H7 (cell line): ENCODE measurements at regions not wholly inside any gene's neighbourhood (a gene's known extent, or its start where the extent isn't known, plus 50 kb on each side); places are given as distances from the start of the nearest gene placed in this dataset.
"Not testable (repeated sequence)": the region's sequence is repeated elsewhere in the genome, so short reads cannot be mapped to it uniquely, and the experiment has no call there.

Experiments
- DNase-seq: peaks from one replicate; pipeline ENCODE4 v3.0.0; 2012
- H3K27me3 ChIP-seq: 2 replicates; pipeline ENCODE4 v1.6.0; 2011; ENCODE audit warnings: mild to moderate bottlenecking, low read length; ENCODE audit not compliant: control insufficient read depth, insufficient read depth
- H3K36me3 ChIP-seq: replicated peaks from 2 replicates; pipeline ENCODE4 v1.5.1; 2011; ENCODE audit warnings: low read length; ENCODE audit not compliant: control insufficient read depth, insufficient read depth
- H3K4me3 ChIP-seq: 2 replicates; pipeline ENCODE4 v1.5.1; 2011; ENCODE audit warnings: low read depth, mild to moderate bottlenecking, control low read depth, low read length, moderate library complexity; ENCODE audit not compliant: insufficient read depth

DNA sequence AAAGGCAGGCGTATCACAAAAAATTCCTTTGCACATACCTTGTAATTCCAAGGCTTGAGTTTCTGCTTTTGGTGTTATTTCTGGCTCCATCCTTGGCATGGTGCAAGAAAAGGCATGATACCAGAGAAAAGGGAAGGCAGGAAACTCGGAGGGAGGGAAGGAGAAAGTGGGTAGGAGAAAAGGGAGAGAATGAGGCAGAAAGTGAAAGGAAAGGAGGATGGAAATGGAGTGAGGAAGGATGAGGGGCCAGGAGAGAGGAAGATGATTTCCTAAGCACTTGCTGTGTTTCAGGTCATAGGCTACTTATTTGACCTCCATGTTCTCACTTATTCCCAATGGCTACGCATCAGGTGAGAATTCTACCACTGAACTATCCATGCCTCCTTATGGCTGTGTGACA is 110.8 kb upstream of the JCAD start:
- no peak for DNase-seq
- Histone ChIP-seq H3K36me3 (no peaks in the 10 kb centered on the region), H3K4me3 (no peak overlapping the region), H3K27me3 (no peaks in the 10 kb centered on the region)

DNA sequence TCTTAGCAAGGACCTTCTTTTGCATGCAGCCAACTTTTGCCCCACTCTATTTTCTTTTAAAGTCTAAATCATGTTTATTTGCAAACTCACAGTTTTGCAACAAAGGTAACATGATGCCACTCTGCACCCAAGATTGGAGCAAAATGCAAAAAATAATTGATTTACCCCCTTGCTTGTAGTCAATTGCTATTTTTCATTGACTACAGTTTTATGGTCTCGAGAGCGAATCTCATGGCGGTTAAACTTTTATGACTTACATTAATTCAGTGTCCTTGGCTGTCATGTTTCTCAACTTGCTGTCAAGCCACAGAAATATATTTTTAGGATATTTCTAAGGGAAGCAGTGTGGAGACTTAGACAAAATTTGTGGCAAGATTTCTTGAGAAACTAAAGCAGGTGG is 110.0 kb upstream of the JCAD start:
- Histone ChIP-seq H3K27me3 (no peaks in the 10 kb centered on the region), H3K36me3 (no peaks in the 10 kb centered on the region), H3K4me3 (no peak overlapping the region)
- DNase-seq: no peak

DNA sequence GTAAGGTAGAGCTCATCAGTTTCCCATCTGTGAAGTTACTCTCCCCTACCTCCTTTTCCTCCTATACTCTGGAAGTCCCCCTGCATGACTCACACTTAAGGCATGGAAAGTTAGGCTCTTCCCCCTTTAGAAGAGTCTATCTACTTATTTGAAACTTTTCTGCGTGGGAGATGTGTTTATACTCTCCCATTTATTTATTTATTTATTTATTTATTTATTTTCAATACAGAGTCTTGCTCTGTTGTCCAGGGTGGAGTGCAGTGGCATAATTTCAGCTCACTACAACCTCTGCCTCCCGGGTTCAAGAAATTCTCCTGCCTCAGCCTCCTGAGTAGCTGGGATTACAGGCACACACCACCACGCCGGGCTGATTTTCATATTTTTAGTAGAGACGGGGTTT is 107.5 kb upstream of the JCAD start:
- DNase-seq: no peak
- H3K36me3 ChIP-seq: no peaks in the 10 kb centered on the region
- H3K4me3 ChIP-seq: no peak overlapping the region
- no peaks in the 10 kb centered on the region for H3K27me3 ChIP-seq

DNA sequence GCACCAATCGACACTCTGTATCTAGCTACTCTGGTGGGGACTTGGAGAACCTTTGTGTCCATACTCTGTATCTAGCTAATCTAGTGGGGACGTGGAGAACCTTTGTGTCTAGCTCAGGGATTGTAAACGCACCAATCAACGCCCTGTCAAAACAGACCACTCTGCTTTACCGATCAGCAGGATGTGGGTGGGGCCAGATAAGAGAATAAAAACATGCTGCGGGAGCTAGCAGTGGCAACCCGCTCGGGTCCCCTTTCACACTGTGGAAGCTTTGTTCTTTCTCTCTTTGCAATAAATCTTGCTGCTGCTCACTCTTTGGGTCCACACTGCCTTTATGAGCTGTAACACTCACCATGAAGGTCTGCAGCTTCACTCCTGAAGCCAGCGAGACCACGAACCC is 104.0 kb upstream of the JCAD start:
- DNase-seq, H3K4me3 ChIP-seq, H3K36me3 ChIP-seq, H3K27me3 ChIP-seq: not testable (repeated sequence)

DNA sequence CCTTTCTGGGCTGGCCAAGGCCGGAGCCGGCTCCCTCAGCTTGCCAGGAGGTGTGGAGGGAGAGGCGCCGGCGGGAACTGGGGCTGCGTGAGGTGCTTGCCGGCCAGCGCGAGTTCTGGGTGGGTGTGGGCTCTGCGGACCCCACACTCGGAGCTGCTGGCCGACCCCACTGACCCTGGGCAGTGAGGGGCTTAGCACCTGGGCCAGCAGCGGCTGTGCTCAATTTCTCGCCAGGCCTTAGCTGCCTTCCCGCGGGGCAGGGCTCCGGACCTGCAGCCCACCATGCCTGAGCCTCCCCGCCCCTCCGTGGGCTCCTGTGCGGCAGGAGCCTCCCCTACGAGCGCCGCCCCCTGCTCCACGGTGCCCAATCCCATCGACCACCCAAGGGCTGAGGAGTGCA is 103.4 kb upstream of the JCAD start:
- not testable (repeated sequence) for H3K36me3 ChIP-seq, H3K4me3 ChIP-seq, H3K27me3 ChIP-seq, DNase-seq

DNA sequence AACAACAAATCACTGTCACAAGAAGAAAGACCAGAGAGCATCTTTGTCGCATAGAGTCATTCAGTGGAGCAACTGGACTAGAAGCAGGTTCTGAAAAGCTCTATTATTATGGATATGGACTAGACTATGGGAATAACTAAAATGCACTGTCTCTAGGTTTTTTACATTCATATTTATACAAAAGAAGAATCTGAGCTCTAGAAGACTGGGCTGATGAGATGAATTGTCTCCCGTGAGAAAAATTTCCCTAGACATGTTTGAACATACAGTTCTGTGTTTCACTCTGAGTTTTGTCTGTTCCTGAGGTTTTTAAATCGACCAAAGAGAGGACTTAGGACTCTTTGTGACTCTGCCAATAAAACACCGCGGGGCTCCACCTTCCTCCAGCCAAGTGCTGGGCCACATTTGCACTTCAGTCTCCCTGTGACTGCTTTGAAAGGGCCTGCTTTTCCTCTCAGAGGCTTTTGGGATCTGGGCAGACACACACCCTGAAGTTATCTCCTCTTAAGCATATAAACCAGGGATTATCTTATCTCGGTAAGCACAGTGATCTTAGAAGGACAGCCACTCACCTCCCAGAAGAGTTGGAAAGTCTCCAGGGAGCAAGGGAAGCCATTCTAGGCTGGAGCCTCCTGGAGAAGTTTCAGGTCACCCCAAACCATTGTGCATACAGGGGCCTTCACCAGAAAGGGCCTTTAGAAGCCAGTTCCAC is 101.0 kb upstream of the JCAD start:
- peak; percentile 36 for DNase-seq
- Histone ChIP-seq H3K36me3 (no peaks in the 10 kb centered on the region), H3K4me3 (no peak overlapping the region), H3K27me3 (no peaks in the 10 kb centered on the region)

DNA sequence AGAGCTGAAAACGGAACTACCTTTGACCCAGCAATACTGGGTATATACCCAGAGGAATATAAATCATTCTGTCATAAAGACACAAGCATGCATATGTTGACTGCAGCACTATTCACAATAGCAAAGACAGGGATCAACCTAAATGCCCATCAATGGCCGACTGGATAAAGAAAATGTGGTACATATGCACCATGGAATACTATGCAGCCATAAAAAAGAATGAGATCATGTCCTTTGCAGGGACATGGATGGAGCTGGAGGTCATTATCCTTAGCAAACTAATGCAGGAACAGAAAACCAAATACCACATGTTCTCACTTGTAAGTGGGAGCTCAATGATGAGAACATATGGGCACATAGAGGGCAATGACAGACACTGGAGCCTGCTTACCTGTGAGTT is 100.2 kb upstream of the JCAD start:
- not testable (repeated sequence) for H3K27me3 ChIP-seq, H3K4me3 ChIP-seq, DNase-seq, H3K36me3 ChIP-seq

DNA sequence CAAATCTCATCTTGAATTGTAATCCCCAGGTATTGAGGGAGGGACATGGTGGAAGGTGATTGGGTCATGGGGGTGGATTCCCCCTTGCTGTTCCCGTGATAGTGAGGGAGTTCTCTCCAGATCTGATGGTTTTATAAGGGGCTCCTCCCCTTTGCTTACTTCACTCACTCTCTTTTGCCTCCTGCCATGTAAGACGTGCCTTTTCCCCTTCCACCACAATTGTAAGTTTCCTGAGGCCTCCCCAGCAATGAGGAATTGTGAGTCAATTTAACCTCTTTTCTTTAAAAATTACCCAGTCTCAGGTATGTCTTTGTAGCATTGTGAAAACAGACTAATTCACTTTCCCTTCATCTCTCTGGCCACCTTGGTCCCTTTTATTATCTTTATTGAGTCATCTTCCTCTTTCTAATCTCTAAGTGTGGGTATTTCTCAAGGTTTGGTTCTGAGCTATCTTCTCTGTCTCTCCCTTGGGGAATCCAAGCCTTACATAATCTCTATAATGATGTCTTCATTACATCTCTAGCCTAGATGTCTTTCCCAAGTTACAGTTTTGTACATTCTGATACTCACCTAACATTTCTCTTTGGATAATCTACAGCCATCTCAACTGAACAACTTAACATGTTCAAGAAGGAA is 99.1 kb upstream of the JCAD start:
- H3K27me3 ChIP-seq: no peaks in the 10 kb centered on the region
- DNase-seq: no peak
- H3K36me3 ChIP-seq: no peaks in the 10 kb centered on the region
- no peak overlapping the region for H3K4me3 ChIP-seq

DNA sequence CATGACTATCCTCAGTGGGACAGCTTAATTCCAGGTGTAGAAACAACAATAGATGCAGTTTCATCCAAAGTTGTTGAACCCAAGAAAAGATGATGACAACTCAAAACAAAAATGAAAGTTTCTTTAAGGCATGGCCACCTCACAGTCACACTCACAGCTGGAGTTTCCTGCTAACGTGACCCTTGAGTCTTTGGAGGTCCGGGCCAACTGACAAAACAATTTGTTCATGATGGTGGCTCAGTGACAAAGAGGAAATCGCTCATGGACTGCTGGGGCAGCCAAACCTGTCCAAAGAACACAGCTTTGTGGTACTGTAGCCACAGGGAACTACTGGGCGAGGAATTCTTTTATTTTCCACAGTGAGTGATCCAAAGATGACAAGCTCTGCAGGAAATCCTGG is 96.0 kb upstream of the JCAD start:
- Histone ChIP-seq H3K4me3 (no peak overlapping the region), H3K36me3 (no peaks in the 10 kb centered on the region), H3K27me3 (no peaks in the 10 kb centered on the region)
- DNase-seq: no peak

DNA sequence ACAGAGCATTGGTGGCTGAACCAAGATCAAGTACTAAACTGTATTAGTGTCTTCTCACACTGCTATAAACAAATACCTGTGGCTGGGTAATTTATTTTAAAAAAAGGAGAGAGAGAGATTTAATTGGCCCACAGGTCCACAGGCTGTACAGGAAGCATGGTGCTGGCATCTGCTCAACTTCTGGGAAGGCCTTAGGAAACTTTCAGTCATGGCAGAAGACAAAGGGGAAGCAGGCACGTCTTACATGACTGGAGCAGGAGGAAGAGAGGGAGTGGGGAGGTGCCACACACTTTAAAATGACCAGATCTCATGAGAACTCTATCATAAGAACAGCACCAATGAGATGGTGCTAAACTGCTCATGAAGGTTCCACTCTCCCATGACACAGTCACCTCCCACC is 95.2 kb upstream of the JCAD start:
- Histone ChIP-seq H3K36me3 (no peaks in the 10 kb centered on the region), H3K4me3 (no peak overlapping the region), H3K27me3 (no peaks in the 10 kb centered on the region)
- no peak for DNase-seq

DNA sequence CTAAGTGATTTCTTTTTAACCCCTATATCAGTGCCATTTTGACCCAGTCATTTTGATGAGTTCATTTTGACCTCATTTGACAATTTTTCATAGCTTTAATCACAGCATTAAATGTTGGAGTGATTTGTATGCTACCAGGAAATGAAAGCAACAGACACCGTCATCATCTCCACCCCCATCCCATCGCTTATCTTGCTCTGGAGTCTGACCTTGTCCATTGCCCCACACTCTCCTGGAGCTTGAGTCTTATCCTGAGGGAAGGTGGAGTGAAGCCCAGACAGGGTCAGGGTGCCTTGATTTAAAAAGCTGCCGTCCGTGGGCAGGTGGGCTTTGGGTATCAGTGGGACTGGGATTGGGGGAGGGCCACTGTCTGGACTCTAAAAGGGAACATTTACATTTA is 94.7 kb upstream of the JCAD start:
- Histone ChIP-seq H3K4me3 (no peak overlapping the region), H3K27me3 (no peaks in the 10 kb centered on the region), H3K36me3 (no peaks in the 10 kb centered on the region)
- DNase-seq: no peak

DNA sequence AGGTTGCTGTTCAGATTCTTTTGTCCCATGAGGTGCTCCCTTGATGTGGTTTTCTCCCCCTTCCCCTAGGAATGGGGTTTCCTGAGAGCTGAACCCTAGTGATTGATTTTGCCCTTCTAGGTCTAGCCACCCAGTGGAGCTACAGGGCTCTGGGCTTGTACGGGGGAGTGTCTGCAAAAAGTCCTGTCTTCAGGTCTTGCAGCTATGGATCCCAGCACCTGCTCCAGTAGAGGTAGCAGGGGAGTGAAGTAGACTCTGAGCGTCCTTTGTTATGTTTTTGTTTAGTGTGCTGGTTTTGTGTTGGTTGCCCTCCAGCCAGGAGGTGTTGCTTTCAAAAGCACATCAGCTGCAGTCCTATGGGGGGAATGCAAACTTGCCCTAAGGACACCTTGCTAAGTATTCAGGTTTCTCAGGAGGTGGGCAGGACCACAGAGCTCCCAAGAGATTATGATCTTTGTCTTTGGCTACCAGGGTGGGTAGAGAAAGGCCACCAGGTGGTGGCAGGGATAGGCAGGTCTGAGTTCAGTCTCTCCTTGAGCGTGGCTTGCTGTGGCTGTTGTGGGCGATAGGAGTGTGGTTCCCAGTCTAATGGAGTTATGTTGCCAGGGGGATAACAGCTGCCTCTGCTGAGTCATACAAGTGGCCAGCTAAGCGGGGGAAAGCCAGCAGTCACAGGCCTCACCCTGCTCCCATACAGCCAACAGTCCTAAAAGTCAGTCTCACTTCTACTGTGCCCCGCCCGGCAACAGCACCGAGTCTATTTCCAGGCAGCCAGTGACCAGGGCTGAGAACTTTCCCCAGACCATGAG is 92.4 kb upstream of the JCAD start:
- DNase-seq: no peak
- Histone ChIP-seq H3K27me3 (no peaks in the 10 kb centered on the region), H3K4me3 (no peak overlapping the region), H3K36me3 (no peaks in the 10 kb centered on the region)

DNA sequence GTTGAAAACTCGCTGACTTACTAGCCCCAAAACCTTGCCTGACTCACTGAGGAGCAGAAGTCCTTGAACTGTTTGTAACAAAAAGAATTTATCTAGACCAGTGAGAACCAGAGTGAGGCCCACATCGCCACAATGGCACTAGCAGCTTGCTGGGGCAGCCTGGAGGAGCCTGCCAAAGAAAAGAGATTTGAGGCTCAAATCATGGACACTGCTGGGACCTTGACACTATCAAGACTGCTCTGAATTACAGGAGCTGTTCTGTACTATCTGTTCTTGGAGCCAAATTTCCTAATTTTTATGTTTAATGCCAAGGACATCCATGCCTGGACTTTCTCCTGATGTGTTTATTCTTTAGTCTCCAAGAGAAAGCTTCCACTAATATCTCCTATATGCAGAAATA is 82.0 kb upstream of the JCAD start:
- Histone ChIP-seq H3K36me3 (no peaks in the 10 kb centered on the region), H3K27me3 (no peaks in the 10 kb centered on the region), H3K4me3 (no peak overlapping the region)
- DNase-seq: no peak

DNA sequence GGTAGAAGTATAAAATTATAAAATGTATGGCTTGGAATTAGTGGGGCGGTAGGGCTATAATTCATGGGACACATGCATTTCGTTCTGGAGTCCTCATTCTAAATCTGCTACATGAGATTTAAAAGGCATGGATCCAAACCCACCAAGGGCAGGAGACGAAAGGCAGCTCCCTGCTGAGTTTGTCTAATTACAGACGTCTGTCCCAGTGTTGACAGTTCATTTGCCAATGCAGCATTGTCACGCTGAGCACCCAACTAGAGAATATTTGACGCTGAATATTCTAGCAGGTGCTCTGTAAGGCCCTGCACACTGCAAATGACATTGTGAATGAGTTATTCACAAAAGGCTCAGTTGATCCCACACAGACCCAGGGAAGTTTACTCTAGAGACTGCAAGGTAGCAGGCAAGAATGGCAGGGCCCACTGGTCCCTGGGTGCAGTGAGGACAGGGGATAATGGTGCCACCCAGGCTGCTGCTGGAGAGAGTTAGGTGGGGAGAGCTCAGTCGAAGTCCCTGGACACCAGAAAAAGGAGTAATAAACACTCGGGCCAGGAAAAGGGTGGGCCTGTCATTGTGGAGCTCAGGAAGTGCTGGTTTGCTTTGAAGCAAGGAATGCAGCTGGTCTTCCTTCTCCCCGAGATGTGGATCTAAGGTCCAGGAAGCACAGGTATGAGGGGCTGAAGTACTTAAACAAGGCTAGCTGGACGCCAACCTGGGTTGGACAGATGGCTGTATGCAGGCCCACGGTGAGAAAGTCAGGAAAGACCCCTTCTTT is 75.0 kb upstream of the JCAD start:
- Histone ChIP-seq H3K27me3 (no peaks in the 10 kb centered on the region), H3K4me3 (no peak overlapping the region), H3K36me3 (no peaks in the 10 kb centered on the region)
- no peak for DNase-seq
